Panc1 (cell line): ENCODE measurements at regions not wholly inside any gene's neighbourhood (a gene's known extent, or its start where the extent isn't known, plus 50 kb on each side); places are given as distances from the start of the nearest gene placed in this dataset.

ENCODE experiments used
- ATAC-seq: fragments of 200-7000 bp; cut with Tn5 transposase; 2 replicates; pipeline ENCODE4 v1.9.1; 2020; ENCODE audit warnings: mild to moderate bottlenecking, moderate library complexity
- BruUV-seq: library from RNA; stranded (reverse); fragments of 400-500 nt; replicated peaks from 2 replicates; lab custom pipeline; 2021; lab: Mats Ljungman, UMichigan
- CTCF ChIA-PET: fragments of 300-600 bp; sonication (Branson Sonifier 250); formaldehyde crosslinking; loops from one replicate; lab custom pipeline; 2022; ENCODE audit warnings: antibody characterized with exemption; lab: Charles Lee
- POLR2A ChIA-PET: fragments of 300-600 bp; sonication (Branson Sonifier 250); formaldehyde crosslinking; loops from one replicate; lab custom pipeline; 2022; ENCODE audit warnings: antibody characterized with exemption; lab: Charles Lee
- DNase-seq: peaks from one replicate; pipeline ENCODE4 v3.0.0-alpha.2; 2010; ENCODE audit warnings: low read depth, low spot score
- H3K27ac ChIP-seq: 2 replicates; pipeline ENCODE4 v1.5.1; 2011; ENCODE audit warnings: mild to moderate bottlenecking, low read length, inconsistent platforms
- H3K27me3 ChIP-seq: fragments of 200-500 bp; sonication (Bioruptor generic); 2 replicates; pipeline ENCODE4 v1.6.0; 2014; ENCODE audit warnings: low read length, inconsistent platforms; ENCODE audit not compliant: control insufficient read depth, insufficient read depth
- H3K36me3 ChIP-seq: fragments of 200-500 bp; sonication (Bioruptor generic); 2 replicates; pipeline ENCODE4 v1.5.1; 2014; ENCODE audit warnings: inconsistent platforms, mild to moderate bottlenecking, low read length, moderate library complexity; ENCODE audit not compliant: control insufficient read depth, insufficient read depth
- H3K4me1 ChIP-seq: 2 replicates; pipeline ENCODE4 v1.5.1; 2011; ENCODE audit warnings: inconsistent platforms, mild to moderate bottlenecking, low read length, moderate library complexity; ENCODE audit not compliant: control insufficient read depth, insufficient read depth
- H3K4me3 ChIP-seq, 2 experiments: 2 replicates each; pipeline ENCODE4 v1.5.1; 2011 to 2012; ENCODE audit warnings: low read depth in 2 of 2, low read length in 2 of 2, mild to moderate bottlenecking in 2 of 2, inconsistent platforms in 1 of 2, moderate library complexity in 1 of 2
- H3K9me3 ChIP-seq: fragments of 200-500 bp; sonication (Bioruptor generic); 2 replicates; pipeline ENCODE4 v1.5.1; 2014; ENCODE audit warnings: low read depth, mild to moderate bottlenecking, inconsistent platforms, low read length, moderate library complexity; ENCODE audit not compliant: control insufficient read depth, insufficient read depth
- POLR2AphosphoS5 ChIP-seq: IDR thresholded peaks from 2 replicates; pipeline ENCODE4 v1.6.1; 2012; ENCODE audit warnings: mild to moderate bottlenecking, low read depth, low read length, moderate library complexity
- REST ChIP-seq, 2 experiments: IDR thresholded peaks; 2 replicates each; pipeline ENCODE4 v1.6.1; 2011 to 2012; ENCODE audit warnings: low read depth in 2 of 2, control low read depth in 1 of 2, low read length in 1 of 2, mild to moderate bottlenecking in 1 of 2, moderate library complexity in 1 of 2; ENCODE audit not compliant: insufficient read depth in 1 of 2
- SIN3A ChIP-seq: IDR thresholded peaks from 2 replicates; pipeline ENCODE4 v1.6.1; 2012; ENCODE audit warnings: low read depth, mild to moderate bottlenecking, low read length, moderate library complexity, borderline replicate concordance; ENCODE audit not compliant: insufficient read depth
- TCF7L2 ChIP-seq: IDR thresholded peaks from 2 replicates; pipeline ENCODE4 v1.6.1; 2011; ENCODE audit warnings: mild to moderate bottlenecking, low read depth, low read length, inconsistent platforms
- in situ Hi-C: cut with HindIII; loops from 2 replicates; pipeline ENCODE4 v1.10.0; 2016; ENCODE audit warnings: low sequenced_read_pairs, low pct_unique_long_range_greater_than_20kb
- intact Hi-C: fragments of 100-400 bp; cut with micrococcal nuclease; formaldehyde crosslinking; loops from one replicate; pipeline ENCODE4 v1.10.0; 2022; ENCODE audit not compliant: unreplicated experiment
- TF ChIP-seq, protein P1 (sequence below): fragments of 450-650 bp; IDR thresholded peaks from 2 replicates; pipeline ENCODE4 v1.5.1; 2017; ENCODE audit warnings: mild to moderate bottlenecking

- Histone ChIP-seq H3K4me1 (no peaks in the 10 kb centered on the region), H3K9me3 (no peaks in the 10 kb centered on the region), H3K27me3 (no peaks in the 10 kb centered on the region; the same call in 1 of the 2 replicates), H3K4me3 (no peak overlapping the region), H3K27ac (no peak overlapping the region), H3K36me3 (no peaks in the 10 kb centered on the region)
- intact Hi-C loops = no loop called here
- ATAC-seq (no peak), DNase-seq (no peak)
- BruUV-seq = no TSS peak
- ChIA-PET POLR2A (no interaction called here), CTCF (no interaction called here)
- TF ChIP-seq SIN3A (no peak), POLR2AphosphoS5 (no peak), REST (IDR thresholded peaks at IDR 0.05; ENCODE audit: insufficient read depth in 1 of 2, low read depth in 2 of 2, low read length in 1 of 2) (no peak), TCF7L2 (no peak)
- TF ChIP-seq, protein P1, sequence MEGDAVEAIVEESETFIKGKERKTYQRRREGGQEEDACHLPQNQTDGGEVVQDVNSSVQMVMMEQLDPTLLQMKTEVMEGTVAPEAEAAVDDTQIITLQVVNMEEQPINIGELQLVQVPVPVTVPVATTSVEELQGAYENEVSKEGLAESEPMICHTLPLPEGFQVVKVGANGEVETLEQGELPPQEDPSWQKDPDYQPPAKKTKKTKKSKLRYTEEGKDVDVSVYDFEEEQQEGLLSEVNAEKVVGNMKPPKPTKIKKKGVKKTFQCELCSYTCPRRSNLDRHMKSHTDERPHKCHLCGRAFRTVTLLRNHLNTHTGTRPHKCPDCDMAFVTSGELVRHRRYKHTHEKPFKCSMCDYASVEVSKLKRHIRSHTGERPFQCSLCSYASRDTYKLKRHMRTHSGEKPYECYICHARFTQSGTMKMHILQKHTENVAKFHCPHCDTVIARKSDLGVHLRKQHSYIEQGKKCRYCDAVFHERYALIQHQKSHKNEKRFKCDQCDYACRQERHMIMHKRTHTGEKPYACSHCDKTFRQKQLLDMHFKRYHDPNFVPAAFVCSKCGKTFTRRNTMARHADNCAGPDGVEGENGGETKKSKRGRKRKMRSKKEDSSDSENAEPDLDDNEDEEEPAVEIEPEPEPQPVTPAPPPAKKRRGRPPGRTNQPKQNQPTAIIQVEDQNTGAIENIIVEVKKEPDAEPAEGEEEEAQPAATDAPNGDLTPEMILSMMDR = no peak
- in situ Hi-C loops = no loop called here
These were observed 60.1 kb downstream of the NABP1 start for GRCh38 chr2:191738003-191738402.

GRCh38 chr2:191738667-191739066 lies 60.7 kb downstream of the NABP1 start:
- no peak overlapping the region for H3K4me3 ChIP-seq
- DNase-seq (no peak), ATAC-seq (no peak)
- no peaks in the 10 kb centered on the region; the same call in 1 of the 2 replicates for H3K27me3 ChIP-seq
- CTCF ChIA-PET = no interaction called here
- in situ Hi-C loops (no loop called here), intact Hi-C loops (no loop called here)
- no peak for TF ChIP-seq POLR2AphosphoS5
- no peak for TF ChIP-seq REST (IDR thresholded peaks at IDR 0.05; ENCODE audit: insufficient read depth in 1 of 2, low read depth in 2 of 2, low read length in 1 of 2)
- TF ChIP-seq TCF7L2 = no peak
- TF ChIP-seq SIN3A = no peak
- TF ChIP-seq, protein P1 = no peak
- H3K4me1 ChIP-seq = no peaks in the 10 kb centered on the region
- no peak overlapping the region for H3K27ac ChIP-seq
- POLR2A ChIA-PET = no interaction called here
- H3K9me3 ChIP-seq = no peaks in the 10 kb centered on the region
- no peaks in the 10 kb centered on the region for H3K36me3 ChIP-seq
- BruUV-seq = no TSS peak
